Heart left ventricle (tissue), 16 donors: ENCODE measurements at regions not wholly inside any gene's neighbourhood (a gene's known extent, or its start where the extent isn't known, plus 50 kb on each side); places are given as distances from the start of the nearest gene placed in this dataset.

ENCODE experiments used
- ATAC-seq, 4 donors: fragments of 200-7000 bp; cut with Tn5 transposase; one replicate each; pipeline ENCODE4 v1.9.1; 2020 to 2022; ENCODE audit warnings: moderate library complexity in 4 of 4, mild to moderate bottlenecking in 3 of 4, moderate number of reproducible peaks in 1 of 4
- DNase-seq, 5 donors: peaks; one replicate each; pipeline ENCODE4 v3.0.0-alpha.2; 2020
- H3K27ac ChIP-seq, 12 donors: fragments of 200-600 bp; sonication (generic) in 4 of 12; one replicate each; pipeline versions ENCODE4 v1.5.0 to v1.8.0; 2016 to 2022; ENCODE audit warnings: mild to moderate bottlenecking in 2 of 12
- H3K27me3 ChIP-seq, 9 donors: fragments of 200-600 bp; sonication (generic) in 2 of 9; one replicate each; pipeline versions ENCODE4 v1.5.1 to v1.8.0; 2016 to 2022; ENCODE audit warnings: mild to moderate bottlenecking in 3 of 9
- H3K36me3 ChIP-seq, 9 donors: fragments of 200-600 bp; sonication (generic) in 2 of 9; one replicate each; pipeline versions ENCODE4 v1.5.0 to v1.8.0; 2018 to 2022; ENCODE audit warnings: mild to moderate bottlenecking in 2 of 9
- H3K4me1 ChIP-seq, 12 donors: fragments of 200-600 bp; sonication (generic) in 4 of 12; one replicate each; pipeline versions ENCODE4 v1.5.0 to v1.8.0; 2016 to 2022; ENCODE audit warnings: mild to moderate bottlenecking in 3 of 12
- H3K4me3 ChIP-seq, 12 donors: fragments of 200-600 bp; sonication (generic) in 4 of 12; one replicate each; pipeline versions ENCODE4 v1.5.0 to v1.8.0; 2017 to 2022; ENCODE audit warnings: mild to moderate bottlenecking in 9 of 12, moderate library complexity in 4 of 12
- H3K9me3 ChIP-seq, 12 donors: fragments of 200-600 bp; sonication (generic) in 4 of 12; one replicate each; pipeline versions ENCODE4 v1.5.0 to v1.8.0; 2016 to 2022; ENCODE audit warnings: mild to moderate bottlenecking in 1 of 12
- POLR2A ChIP-seq, 2 donors: fragments of 450-650 bp; IDR thresholded peaks; one replicate each; pipeline ENCODE4 v1.6.1; 2017; ENCODE audit warnings: antibody characterized with exemption in 2 of 2, mild to moderate bottlenecking in 2 of 2, moderate library complexity in 2 of 2
- WGBS, 4 donors: extraction: QIAGEN DNeasy Blood & Tissue Kit in 2 of 4; methylation state at CpG; one replicate each; pipeline versions ENCODE4 v1.1.5 to v1.1.7; 2013 to 2018; 5-methylcytosine and 5-hydroxymethylcytosine counted together
- intact Hi-C, 10 donors: fragments of 100-400 bp; cut with DNase I; formaldehyde crosslinking; loops; one replicate each; pipeline versions ENCODE4 v1.11.1 to v1.14.2; 2022
- TF ChIP-seq, protein P1 (sequence below), 12 donors: fragments of 200-600 bp; sonication (generic) in 4 of 12; IDR thresholded peaks; one replicate each; pipeline versions ENCODE4 v1.5.0 to v1.8.0; 2018 to 2022; ENCODE audit warnings: antibody characterized with exemption in 12 of 12, mild to moderate bottlenecking in 5 of 12
- donor health status: ischemic (EF 13 %, LVEDD 7.1; RV severe dilation, severe dysfunction).
- donor health status: healthy with polysubstance abuse.
- donor health status: DM: no; HTN: yes; CAD: no.
- donor health status: DM: no; HTN: no; CAD: no.
- donor health status: ischemic (EF 25% LVEDD 6.9; RV normal size, moderate dysfunction).
- donor health status: ischemic (EF 25% LVEDD 5.7; RV mildly dilated, moderate dysfunction).
- donor health status: healthy.
- donor health status: DM: yes; HTN: yes; CAD: no.
- donor health status: ischemic (EF 35%, LVEDD 5.7; RV mildly dilated, moderate dysfunction).
- donor health status: nonischemic (EF 11% LVEDD 7.7; RV severe dilation, severe dysfunction).
- donor health status: DM: yes; HTN: yes; CAD: no.
- donor health status: PGD.
- donor health status: ischemic (EF 29% LVEDD 5.4; RV normal size, mild dysfunction).
- donor health status: nonischemic (EF 23%, LVEDD 6.1; RV moderate dilation, normal function).

DNA sequence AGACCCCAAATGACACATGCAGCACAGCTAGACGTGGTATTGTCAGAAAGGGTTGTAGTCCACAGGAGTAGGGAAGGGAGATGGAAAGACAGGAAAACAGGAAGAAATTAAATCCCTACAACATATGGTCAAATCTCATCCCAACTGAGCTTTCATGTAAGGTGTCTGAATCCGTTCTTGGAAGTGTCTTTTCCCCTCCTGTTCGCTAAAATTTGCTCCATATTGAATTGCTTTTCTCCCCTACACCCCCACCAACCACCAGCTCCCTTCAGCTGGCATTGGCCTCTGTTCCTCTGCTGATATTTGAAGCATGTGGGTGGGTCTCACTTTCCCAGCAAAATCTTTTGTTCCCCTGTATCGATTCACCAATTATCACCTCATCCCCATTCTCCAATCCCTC lies 376.2 kb upstream of the WWC1 start:
- H3K27me3 ChIP-seq: no peaks in the 10 kb centered on the region
- H3K4me1 ChIP-seq: peaks cover 0 to 6% (median 0%) of the 10 kb centered on the region in 12 donors
- ATAC-seq (no peak), DNase-seq (no peak)
- intact Hi-C loops: no loop called here
- no peak overlapping the region for H3K27ac ChIP-seq
- H3K36me3 ChIP-seq: no peaks in the 10 kb centered on the region
- WGBS, 4 donors: 84 to 87% (median 86%) methylated on average over 4 of the region's 4 CpGs
- TF ChIP-seq, protein P1, sequence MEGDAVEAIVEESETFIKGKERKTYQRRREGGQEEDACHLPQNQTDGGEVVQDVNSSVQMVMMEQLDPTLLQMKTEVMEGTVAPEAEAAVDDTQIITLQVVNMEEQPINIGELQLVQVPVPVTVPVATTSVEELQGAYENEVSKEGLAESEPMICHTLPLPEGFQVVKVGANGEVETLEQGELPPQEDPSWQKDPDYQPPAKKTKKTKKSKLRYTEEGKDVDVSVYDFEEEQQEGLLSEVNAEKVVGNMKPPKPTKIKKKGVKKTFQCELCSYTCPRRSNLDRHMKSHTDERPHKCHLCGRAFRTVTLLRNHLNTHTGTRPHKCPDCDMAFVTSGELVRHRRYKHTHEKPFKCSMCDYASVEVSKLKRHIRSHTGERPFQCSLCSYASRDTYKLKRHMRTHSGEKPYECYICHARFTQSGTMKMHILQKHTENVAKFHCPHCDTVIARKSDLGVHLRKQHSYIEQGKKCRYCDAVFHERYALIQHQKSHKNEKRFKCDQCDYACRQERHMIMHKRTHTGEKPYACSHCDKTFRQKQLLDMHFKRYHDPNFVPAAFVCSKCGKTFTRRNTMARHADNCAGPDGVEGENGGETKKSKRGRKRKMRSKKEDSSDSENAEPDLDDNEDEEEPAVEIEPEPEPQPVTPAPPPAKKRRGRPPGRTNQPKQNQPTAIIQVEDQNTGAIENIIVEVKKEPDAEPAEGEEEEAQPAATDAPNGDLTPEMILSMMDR (IDR thresholded peaks at IDR 0.05): no peak
- TF ChIP-seq POLR2A (IDR thresholded peaks at IDR 0.05): no peak
- H3K9me3 ChIP-seq: peaks cover 0 to 4% (median 0%) of the 10 kb centered on the region in 12 donors
- H3K4me3 ChIP-seq: no peak overlapping the region

DNA sequence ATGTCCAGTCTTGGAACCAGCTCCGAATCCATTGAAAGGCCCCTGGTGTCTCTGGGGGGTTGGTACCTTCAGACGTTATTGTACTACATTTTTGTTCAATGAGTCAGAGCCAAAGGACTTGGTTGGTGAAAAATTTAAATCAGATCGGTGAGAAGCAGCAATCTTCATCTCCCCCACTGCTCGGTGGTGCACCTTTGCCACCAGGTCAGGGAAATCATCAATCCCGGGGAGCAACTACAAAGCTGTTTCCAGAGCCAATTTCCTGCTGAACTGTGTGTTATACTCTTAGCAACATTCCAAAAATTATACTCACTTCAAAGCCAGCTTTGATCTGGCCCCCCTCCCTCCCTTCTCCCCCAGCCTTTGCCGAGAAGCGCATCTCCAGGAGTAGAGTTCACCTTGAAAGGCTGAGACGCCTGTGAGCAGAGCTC lies 375.2 kb upstream of the WWC1 start:
- WGBS, 4 donors: 52 to 65% (median 60%) methylated on average over 8 of the region's 8 CpGs
- H3K4me1 ChIP-seq: peaks cover 0 to 6% (median 0%) of the 10 kb centered on the region in 12 donors
- TF ChIP-seq POLR2A (IDR thresholded peaks at IDR 0.05): no peak
- TF ChIP-seq, protein P1 (IDR thresholded peaks at IDR 0.05): no peak
- intact Hi-C loops: no loop called here
- H3K9me3 ChIP-seq: peaks cover 0 to 4% (median 0%) of the 10 kb centered on the region in 12 donors
- H3K4me3 ChIP-seq: no peak overlapping the region
- ATAC-seq (no peak), DNase-seq (no peak)
- no peaks in the 10 kb centered on the region for H3K36me3 ChIP-seq
- no peaks in the 10 kb centered on the region for H3K27me3 ChIP-seq
- no peak overlapping the region for H3K27ac ChIP-seq

DNA sequence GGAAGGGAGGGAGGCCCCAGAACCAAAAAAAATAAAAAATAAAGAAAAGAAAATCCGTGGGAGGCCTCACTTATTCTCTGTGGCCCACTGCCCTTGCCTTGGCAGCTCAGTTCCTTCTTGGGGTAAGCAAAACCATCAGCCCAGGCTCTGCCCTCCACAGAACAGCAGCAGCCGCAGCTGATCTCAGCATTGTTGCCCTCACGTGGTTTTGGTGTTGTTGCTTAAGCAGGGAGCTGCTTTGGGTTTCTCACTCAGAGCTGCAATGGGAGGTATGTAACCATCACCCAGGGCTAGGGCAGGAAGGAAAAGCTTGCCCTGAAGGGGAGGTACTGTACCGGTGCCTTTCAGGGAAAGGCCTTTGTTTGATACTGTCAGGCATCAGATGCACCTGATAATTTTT lies 374.7 kb upstream of the WWC1 start:
- WGBS, 4 donors: 30 to 66% (median 52%) methylated on average over 4 of the region's 4 CpGs
- intact Hi-C loops: no loop called here
- DNase-seq (peak in 3 of 5 donors; percentile 11 to 50 (median 26)), ATAC-seq (peak in 2 of 4 donors; percentile 57 to 59)
- Histone ChIP-seq H3K9me3 (peaks cover 0 to 4% (median 0%) of the 10 kb centered on the region in 12 donors), H3K4me1 (peaks cover 0 to 6% (median 0%) of the 10 kb centered on the region in 12 donors), H3K27me3 (no peaks in the 10 kb centered on the region), H3K4me3 (no peak overlapping the region), H3K27ac (no peak overlapping the region), H3K36me3 (no peaks in the 10 kb centered on the region)
- TF ChIP-seq POLR2A (IDR thresholded peaks at IDR 0.05): no peak
- TF ChIP-seq, protein P1 (IDR thresholded peaks at IDR 0.05): no peak

DNA sequence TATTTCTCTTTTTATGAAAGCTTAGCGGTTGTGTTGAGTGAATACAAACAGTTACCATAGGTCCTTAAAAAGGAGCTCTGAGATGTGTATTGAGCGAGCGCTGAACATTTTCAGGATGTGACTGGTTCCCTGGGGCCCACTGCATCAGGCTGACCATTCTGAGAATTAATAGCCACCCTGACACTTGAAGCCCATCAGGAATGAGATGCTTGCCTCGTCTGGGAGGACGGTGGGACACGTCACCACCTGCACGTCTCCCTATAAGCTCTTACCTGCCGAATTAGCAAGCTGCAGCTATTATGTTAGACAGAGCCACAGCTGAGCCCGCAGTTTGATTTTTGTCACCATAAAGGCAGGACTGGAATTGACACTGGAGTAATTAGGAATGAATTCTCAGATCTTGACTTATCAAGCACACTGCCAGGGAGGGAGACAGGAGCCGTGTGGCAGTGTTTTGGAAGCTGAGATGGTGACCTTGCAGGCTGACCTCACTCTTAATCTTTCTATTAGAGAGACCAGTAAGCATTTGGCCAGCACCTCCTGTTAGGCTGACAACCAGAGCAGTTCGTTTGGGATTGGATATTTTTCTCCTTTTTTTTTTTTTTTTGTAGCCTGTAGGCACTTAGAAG lies 373.1 kb upstream of the WWC1 start:
- no peak overlapping the region for H3K4me3 ChIP-seq
- peaks cover 0 to 6% (median 0%) of the 10 kb centered on the region in 12 donors for H3K4me1 ChIP-seq
- intact Hi-C loops: no loop called here
- peaks cover 0 to 4% (median 0%) of the 10 kb centered on the region in 12 donors for H3K9me3 ChIP-seq
- 43 to 51% (median 49%) methylated on average over 11 of the region's 11 CpGs for WGBS, 4 donors
- no peaks in the 10 kb centered on the region for H3K36me3 ChIP-seq
- peak overlapping the region in 6 of 12 donors; percentile 24 to 71 (median 37) for H3K27ac ChIP-seq
- TF ChIP-seq POLR2A (IDR thresholded peaks at IDR 0.05): no peak
- TF ChIP-seq, protein P1 (IDR thresholded peaks at IDR 0.05): no peak
- H3K27me3 ChIP-seq: no peaks in the 10 kb centered on the region
- ATAC-seq (peak; percentile 70 to 90 (median 74)), DNase-seq (peak in 3 of 5 donors; percentile 11 to 35 (median 31))
